ENCODE measurements at regions not wholly inside any gene's neighbourhood (a gene's known extent, or its start where the extent isn't known, plus 50 kb on each side); places are given as distances from the start of the nearest gene placed in this dataset.

DNA sequence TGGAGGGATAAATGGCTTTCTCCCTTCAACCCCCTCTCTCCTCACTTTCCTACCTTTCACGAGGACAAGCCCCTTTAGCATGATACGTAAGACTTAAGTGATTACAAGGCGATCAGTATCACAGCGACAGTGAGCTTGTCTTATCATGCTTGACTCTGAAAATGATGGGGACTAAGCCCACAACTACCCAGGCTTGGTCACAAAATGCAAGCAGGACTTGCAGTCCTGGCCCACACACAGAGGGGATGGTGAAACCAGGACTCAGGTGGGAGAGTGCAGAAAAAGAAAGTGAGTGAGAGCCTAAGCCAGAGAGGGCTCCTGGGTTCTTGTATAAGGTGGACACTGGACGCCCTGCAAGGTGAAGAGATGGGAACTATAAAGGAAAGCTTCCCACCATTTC, 95.7 kb upstream of the ARL4C start:
- DNase-seq (ENCODE audit: low spot score in 2 of 2), result no peak
- TF ChIP-seq POLR2A (IDR thresholded peaks at IDR 0.05) (no peak), EP300 (IDR thresholded peaks at IDR 0.05) (no peak)
- TF ChIP-seq, protein P1, sequence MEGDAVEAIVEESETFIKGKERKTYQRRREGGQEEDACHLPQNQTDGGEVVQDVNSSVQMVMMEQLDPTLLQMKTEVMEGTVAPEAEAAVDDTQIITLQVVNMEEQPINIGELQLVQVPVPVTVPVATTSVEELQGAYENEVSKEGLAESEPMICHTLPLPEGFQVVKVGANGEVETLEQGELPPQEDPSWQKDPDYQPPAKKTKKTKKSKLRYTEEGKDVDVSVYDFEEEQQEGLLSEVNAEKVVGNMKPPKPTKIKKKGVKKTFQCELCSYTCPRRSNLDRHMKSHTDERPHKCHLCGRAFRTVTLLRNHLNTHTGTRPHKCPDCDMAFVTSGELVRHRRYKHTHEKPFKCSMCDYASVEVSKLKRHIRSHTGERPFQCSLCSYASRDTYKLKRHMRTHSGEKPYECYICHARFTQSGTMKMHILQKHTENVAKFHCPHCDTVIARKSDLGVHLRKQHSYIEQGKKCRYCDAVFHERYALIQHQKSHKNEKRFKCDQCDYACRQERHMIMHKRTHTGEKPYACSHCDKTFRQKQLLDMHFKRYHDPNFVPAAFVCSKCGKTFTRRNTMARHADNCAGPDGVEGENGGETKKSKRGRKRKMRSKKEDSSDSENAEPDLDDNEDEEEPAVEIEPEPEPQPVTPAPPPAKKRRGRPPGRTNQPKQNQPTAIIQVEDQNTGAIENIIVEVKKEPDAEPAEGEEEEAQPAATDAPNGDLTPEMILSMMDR (IDR thresholded peaks at IDR 0.05), result no peak
- Histone ChIP-seq H3K4me3 (no peak overlapping the region), H3K9me3 (no peaks in the 10 kb centered on the region), H3K27ac (no peak overlapping the region), H3K27me3 (no peaks in the 10 kb centered on the region), H3K36me3 (no peaks in the 10 kb centered on the region), H3K4me1 (no peaks in the 10 kb centered on the region)
- WGBS, 2 donors, result 91 to 94% methylated on average over 5 of the region's 5 CpGs

- Histone ChIP-seq H3K9me3 (no peaks in the 10 kb centered on the region), H3K4me3 (no peak overlapping the region), H3K27me3 (no peaks in the 10 kb centered on the region), H3K4me1 (no peaks in the 10 kb centered on the region), H3K27ac (no peak overlapping the region), H3K36me3 (no peaks in the 10 kb centered on the region)
- TF ChIP-seq, protein P1 (IDR thresholded peaks at IDR 0.05), result no peak
- no peak for TF ChIP-seq POLR2A (IDR thresholded peaks at IDR 0.05)
- no peak for TF ChIP-seq EP300 (IDR thresholded peaks at IDR 0.05)
- 84 to 87% methylated on average over 3 of the region's 3 CpGs for WGBS, 2 donors
- no peak for DNase-seq (ENCODE audit: low spot score in 2 of 2)
Measured at GRCh38 chr2:234590076-234590475, 93.2 kb upstream of the ARL4C start.

DNA sequence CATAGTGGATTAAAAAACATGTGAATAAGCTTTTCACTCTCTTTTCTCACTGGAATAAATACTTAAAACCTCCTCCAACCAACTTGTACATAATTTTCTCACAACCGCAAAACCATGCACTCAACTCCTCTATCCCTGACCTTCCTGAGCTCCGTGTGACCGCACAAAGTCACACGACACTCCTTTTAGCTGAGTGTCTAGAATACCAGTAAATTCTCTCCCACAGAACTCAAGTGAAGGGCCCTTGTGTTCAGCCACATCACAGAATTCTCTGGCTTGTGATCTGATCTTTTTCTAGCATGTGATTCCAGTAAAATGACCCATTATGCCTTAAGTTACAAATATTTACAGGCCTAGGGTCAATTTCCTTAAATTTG, 91.2 kb upstream of the ARL4C start:
- 56 to 59% methylated on average over 4 of the region's 4 CpGs for WGBS, 2 donors
- TF ChIP-seq, protein P1 (IDR thresholded peaks at IDR 0.05), result no peak
- no peak for TF ChIP-seq POLR2A (IDR thresholded peaks at IDR 0.05)
- no peak for TF ChIP-seq EP300 (IDR thresholded peaks at IDR 0.05)

DNA sequence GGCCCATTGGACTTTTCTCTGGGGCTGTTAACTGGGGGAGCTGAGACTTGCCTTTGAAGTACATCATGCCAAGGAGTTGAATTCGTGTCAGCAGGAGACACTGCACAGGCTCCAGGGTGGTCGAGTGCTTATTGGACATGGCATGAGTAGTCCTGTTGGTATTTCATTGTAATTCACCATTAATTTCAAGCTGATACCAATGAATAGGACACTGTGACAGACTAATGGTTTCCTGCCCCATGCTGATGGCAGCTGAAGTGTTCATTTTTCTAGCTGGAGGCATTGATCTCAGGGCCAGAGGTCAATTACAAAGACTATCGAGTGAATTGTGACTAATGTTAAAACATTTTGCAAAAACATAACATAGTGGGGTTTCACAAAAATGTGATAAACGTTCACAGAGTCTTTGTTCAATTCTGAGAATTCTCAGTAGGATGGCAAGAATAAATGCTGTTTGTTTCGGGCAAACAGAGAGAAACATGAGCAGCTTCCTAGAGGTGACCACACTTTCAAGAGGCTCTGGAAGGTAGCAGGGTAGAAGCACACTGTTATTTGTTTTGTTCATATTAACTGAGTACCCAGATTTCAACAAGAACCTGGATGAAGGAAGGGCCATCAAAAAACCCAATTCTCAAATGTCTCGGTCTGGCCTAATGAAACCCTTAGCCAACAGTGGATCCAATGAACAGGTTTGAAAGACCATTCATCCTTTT, 90.6 kb upstream of the ARL4C start:
- DNase-seq (ENCODE audit: low spot score in 2 of 2), result no peak
- TF ChIP-seq POLR2A (IDR thresholded peaks at IDR 0.05) (no peak), EP300 (IDR thresholded peaks at IDR 0.05) (no peak)
- TF ChIP-seq, protein P1 (IDR thresholded peaks at IDR 0.05), result no peak

More for the DNA sequence above, 91.2 kb upstream of the ARL4C start:
- Histone ChIP-seq H3K4me3 (no peak overlapping the region), H3K27me3 (no peaks in the 10 kb centered on the region), H3K4me1 (no peaks in the 10 kb centered on the region), H3K9me3 (no peaks in the 10 kb centered on the region), H3K36me3 (no peaks in the 10 kb centered on the region), H3K27ac (no peak overlapping the region)
- DNase-seq (ENCODE audit: low spot score in 2 of 2), result no peak

GRCh38 chr2:234583331-234583730, 86.5 kb upstream of the ARL4C start:
- 88 to 94% methylated on average over 4 of the region's 4 CpGs for WGBS, 2 donors
- no peaks in the 10 kb centered on the region for H3K36me3 ChIP-seq
- H3K4me3 ChIP-seq, result no peak overlapping the region
- peaks cover 0 to 4% (median 0%) of the 10 kb centered on the region in 4 donors for H3K4me1 ChIP-seq
- H3K27ac ChIP-seq, result no peak overlapping the region
- no peaks in the 10 kb centered on the region for H3K9me3 ChIP-seq
- no peaks in the 10 kb centered on the region for H3K27me3 ChIP-seq
- DNase-seq (ENCODE audit: low spot score in 2 of 2), result no peak
- TF ChIP-seq, protein P1 (IDR thresholded peaks at IDR 0.05), result no peak
- TF ChIP-seq POLR2A (IDR thresholded peaks at IDR 0.05), result no peak

More for the DNA sequence above, 90.6 kb upstream of the ARL4C start:
- Histone ChIP-seq H3K36me3 (no peaks in the 10 kb centered on the region), H3K4me1 (no peaks in the 10 kb centered on the region), H3K4me3 (no peak overlapping the region), H3K9me3 (no peaks in the 10 kb centered on the region), H3K27ac (no peak overlapping the region), H3K27me3 (no peaks in the 10 kb centered on the region)
- 53 to 56% methylated on average over 6 of the region's 6 CpGs for WGBS, 2 donors

Data from tibial nerve (tissue), 4 donors.